OCI-LY7 (cell line): ENCODE measurements at regions not wholly inside any gene's neighbourhood (a gene's known extent, or its start where the extent isn't known, plus 50 kb on each side); places are given as distances from the start of the nearest gene placed in this dataset.

Source experiments
- CTCF ChIP-seq: fragments of 200-600 bp; sonication (generic); conservative IDR thresholded peaks from 2 replicates; pipeline ENCODE4 v1.5.1; 2014; ENCODE audit warnings: mild to moderate bottlenecking, antibody characterized with exemption, low read length, moderate library complexity, mixed read lengths
- EZH2phosphoT487 ChIP-seq: fragments of 200-600 bp; sonication (generic); IDR thresholded peaks from 2 replicates; pipeline ENCODE4 v1.6.1; 2018; ENCODE audit warnings: low read depth, borderline replicate concordance, mild to moderate bottlenecking, mixed run types, antibody characterized with exemption, low read length, moderate library complexity, mixed read lengths

GRCh38 chr16:62764572-62764971 lies 728.3 kb upstream of the CDH8 start:
- TF ChIP-seq CTCF (no peak), EZH2phosphoT487 (no peak)
